ENCODE measurements at regions not wholly inside any gene's neighbourhood (a gene's known extent, or its start where the extent isn't known, plus 50 kb on each side); places are given as distances from the start of the nearest gene placed in this dataset.

DNA sequence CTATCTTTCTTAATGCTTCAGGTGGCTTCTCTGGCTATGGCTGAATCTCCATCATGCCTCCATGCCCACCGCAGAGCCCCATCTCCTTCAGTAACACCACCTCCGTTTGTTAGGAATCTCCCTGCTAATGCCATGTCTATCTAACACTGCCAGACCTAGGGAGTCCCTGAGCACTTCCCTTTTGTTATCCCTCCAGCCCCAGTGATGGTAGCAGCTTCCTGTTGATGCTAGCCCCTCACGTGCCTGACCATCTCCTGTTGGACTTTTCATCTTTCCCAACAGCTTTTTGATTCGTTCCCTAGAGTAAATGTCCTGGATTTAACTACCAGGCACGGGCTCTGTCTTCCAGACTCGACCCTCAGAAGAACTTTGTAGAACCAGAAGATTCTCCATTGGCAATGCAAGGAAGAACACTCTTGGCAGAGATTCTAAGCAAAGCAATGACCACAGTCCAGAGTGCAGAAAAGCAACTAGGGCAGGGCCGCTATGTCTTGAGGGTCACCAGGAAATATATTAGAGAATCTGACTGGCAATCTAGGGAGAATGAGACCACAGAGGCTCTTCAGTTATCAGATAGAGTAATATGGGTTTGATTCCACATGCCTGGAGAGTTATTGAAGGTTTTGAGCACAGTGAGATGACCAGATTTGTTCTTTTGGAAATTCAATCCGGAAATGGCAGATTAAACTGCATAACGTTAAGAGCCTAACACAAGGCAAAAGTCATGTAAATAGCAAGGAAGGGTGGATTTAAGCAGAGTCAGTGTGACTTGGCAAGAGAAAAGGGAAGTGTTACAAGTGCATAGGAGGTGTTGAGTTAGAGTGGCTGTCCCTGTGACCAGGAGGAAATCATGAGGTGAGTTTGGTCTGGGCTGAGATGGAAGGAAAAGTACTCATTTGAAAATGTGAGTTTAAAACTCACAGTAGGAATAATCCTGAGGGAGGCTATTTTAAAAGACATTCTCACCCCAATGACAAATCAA lies 555.2 kb downstream of the ACTL7B start:
- TF ChIP-seq, protein P1, sequence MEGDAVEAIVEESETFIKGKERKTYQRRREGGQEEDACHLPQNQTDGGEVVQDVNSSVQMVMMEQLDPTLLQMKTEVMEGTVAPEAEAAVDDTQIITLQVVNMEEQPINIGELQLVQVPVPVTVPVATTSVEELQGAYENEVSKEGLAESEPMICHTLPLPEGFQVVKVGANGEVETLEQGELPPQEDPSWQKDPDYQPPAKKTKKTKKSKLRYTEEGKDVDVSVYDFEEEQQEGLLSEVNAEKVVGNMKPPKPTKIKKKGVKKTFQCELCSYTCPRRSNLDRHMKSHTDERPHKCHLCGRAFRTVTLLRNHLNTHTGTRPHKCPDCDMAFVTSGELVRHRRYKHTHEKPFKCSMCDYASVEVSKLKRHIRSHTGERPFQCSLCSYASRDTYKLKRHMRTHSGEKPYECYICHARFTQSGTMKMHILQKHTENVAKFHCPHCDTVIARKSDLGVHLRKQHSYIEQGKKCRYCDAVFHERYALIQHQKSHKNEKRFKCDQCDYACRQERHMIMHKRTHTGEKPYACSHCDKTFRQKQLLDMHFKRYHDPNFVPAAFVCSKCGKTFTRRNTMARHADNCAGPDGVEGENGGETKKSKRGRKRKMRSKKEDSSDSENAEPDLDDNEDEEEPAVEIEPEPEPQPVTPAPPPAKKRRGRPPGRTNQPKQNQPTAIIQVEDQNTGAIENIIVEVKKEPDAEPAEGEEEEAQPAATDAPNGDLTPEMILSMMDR (IDR thresholded peaks at IDR 0.05; ENCODE audit: insufficient read depth, low read depth, low read length), result no peak
- no peak for TF ChIP-seq EZH2 (IDR thresholded peaks at IDR 0.05; ENCODE audit: insufficient read depth, low read length)

Data from astrocyte (in vitro differentiated cells and primary cell).